GM21447 (cell line): ENCODE measurements at regions not wholly inside any gene's neighbourhood (a gene's known extent, or its start where the extent isn't known, plus 50 kb on each side); places are given as distances from the start of the nearest gene placed in this dataset.

Source experiments
- ATAC-seq: cut with Tn5 transposase; IDR thresholded peaks from one replicate; pipeline ENCODE4 v1.9.1; 2021; ENCODE audit not compliant: unreplicated experiment

- ATAC-seq: no peak
Measured at GRCh38 chr15:38646716-38647115, 82.1 kb upstream of the RASGRP1 start.

GRCh38 chr15:38647683-38648082 lies 83.1 kb upstream of the RASGRP1 start:
- no peak for ATAC-seq

GRCh38 chr15:38648121-38648843 lies 83.7 kb upstream of the RASGRP1 start:
- no peak for ATAC-seq

- ATAC-seq: no peak
Measured at GRCh38 chr15:38650384-38650783, 85.8 kb upstream of the RASGRP1 start.

- ATAC-seq: no peak
Measured at GRCh38 chr15:38650936-38651327, 86.3 kb upstream of the RASGRP1 start.

- ATAC-seq: peak; percentile 48
Measured at GRCh38 chr15:38651328-38652038, 86.9 kb upstream of the RASGRP1 start.

GRCh38 chr15:38652183-38652794 lies 87.7 kb upstream of the RASGRP1 start:
- ATAC-seq: no peak

- no peak for ATAC-seq
Measured at GRCh38 chr15:38652998-38653397, 88.4 kb upstream of the RASGRP1 start.

- ATAC-seq: no peak
Measured at GRCh38 chr15:38658431-38658830, 93.8 kb upstream of the RASGRP1 start.

GRCh38 chr15:38660738-38661137 lies 96.1 kb upstream of the RASGRP1 start:
- no peak for ATAC-seq

GRCh38 chr15:38662033-38662802 lies 97.6 kb upstream of the RASGRP1 start:
- ATAC-seq: no peak

- ATAC-seq: no peak
Measured at GRCh38 chr15:38662805-38663204, 98.2 kb upstream of the RASGRP1 start.

GRCh38 chr15:38665586-38666305 lies 101.1 kb upstream of the RASGRP1 start:
- ATAC-seq: no peak

GRCh38 chr15:38666865-38667510 lies 102.4 kb upstream of the RASGRP1 start:
- ATAC-seq: no peak

- no peak for ATAC-seq
Measured at GRCh38 chr15:38667890-38668850, 103.6 kb upstream of the RASGRP1 start.

GRCh38 chr15:38668898-38669391 lies 104.3 kb upstream of the RASGRP1 start:
- no peak for ATAC-seq

- no peak for ATAC-seq
Measured at GRCh38 chr15:38670128-38671005, 105.8 kb upstream of the RASGRP1 start.

- ATAC-seq: no peak
Measured at GRCh38 chr15:38671006-38671387, 106.4 kb upstream of the RASGRP1 start.
